ENCODE measurements at regions not wholly inside any gene's neighbourhood (a gene's known extent, or its start where the extent isn't known, plus 50 kb on each side); places are given as distances from the start of the nearest gene placed in this dataset.

- Histone ChIP-seq H3K9me3 (no peaks in the 10 kb centered on the region), H3K36me3 (no peaks in the 10 kb centered on the region), H3K27ac (no peak overlapping the region), H3K27me3 (no peaks in the 10 kb centered on the region), H3K4me3 (no peak overlapping the region), H3K4me1 (no peaks in the 10 kb centered on the region)
- in situ Hi-C loops (cut with MboI; ENCODE audit: low sequenced_read_pairs in 4 of 4) (no loop called here), intact Hi-C loops (cut with DNase I; ENCODE audit: low total_unique reads) (no loop called here)
- DNase-seq (no peak), ATAC-seq (no peak)
- TF ChIP-seq POLR2A (IDR thresholded peaks at IDR 0.05) (no peak), CTCF (IDR thresholded peaks at IDR 0.05 in 4 of 5, conservative IDR thresholded peaks at IDR 0.05 in 1 of 5) (no peak)
These were observed 290.4 kb upstream of the KLF6 start for GRCh38 chr10:4075443-4075842.

GRCh38 chr10:4074545-4075407 lies 289.8 kb upstream of the KLF6 start:
- in situ Hi-C loops (cut with MboI; ENCODE audit: low sequenced_read_pairs in 4 of 4) (no loop called here), intact Hi-C loops (cut with DNase I; ENCODE audit: low total_unique reads) (no loop called here)
- no peaks in the 10 kb centered on the region for H3K36me3 ChIP-seq
- H3K9me3 ChIP-seq = no peaks in the 10 kb centered on the region
- no peak overlapping the region for H3K27ac ChIP-seq
- TF ChIP-seq POLR2A (IDR thresholded peaks at IDR 0.05) = no peak
- no peak for TF ChIP-seq CTCF (IDR thresholded peaks at IDR 0.05 in 4 of 5, conservative IDR thresholded peaks at IDR 0.05 in 1 of 5)
- DNase-seq = no peak
- no peaks in the 10 kb centered on the region for H3K4me1 ChIP-seq
- no peak overlapping the region for H3K4me3 ChIP-seq
- no peak for ATAC-seq
- H3K27me3 ChIP-seq = no peaks in the 10 kb centered on the region

DNA sequence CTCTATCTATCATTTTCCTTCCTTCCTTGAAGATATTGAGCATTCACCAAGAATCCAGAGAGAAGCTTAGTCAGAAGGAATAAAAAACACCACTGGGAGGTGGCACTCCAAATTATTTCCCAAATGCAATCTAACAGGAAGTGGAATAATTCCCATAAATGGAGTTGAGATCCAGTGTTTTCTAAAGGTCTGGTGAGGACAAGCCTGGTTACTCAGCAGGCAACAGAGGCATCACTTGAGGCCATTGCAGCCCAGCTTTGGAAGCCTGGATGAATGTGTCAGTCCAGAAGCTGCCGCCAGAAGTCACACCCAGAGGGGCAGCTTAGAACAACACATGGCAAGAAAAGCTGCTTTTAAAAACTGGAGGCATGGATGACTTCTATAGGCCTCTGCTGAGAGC lies 288.9 kb upstream of the KLF6 start:
- no peak overlapping the region for H3K4me3 ChIP-seq
- TF ChIP-seq POLR2A (IDR thresholded peaks at IDR 0.05) (no peak), CTCF (IDR thresholded peaks at IDR 0.05 in 4 of 5, conservative IDR thresholded peaks at IDR 0.05 in 1 of 5) (no peak)
- peak; percentile 42 to 68 for ATAC-seq
- H3K4me1 ChIP-seq = no peaks in the 10 kb centered on the region
- H3K27ac ChIP-seq = peak overlapping the region in 1 of 4 donors; percentile 20
- no peaks in the 10 kb centered on the region for H3K36me3 ChIP-seq
- in situ Hi-C loops (cut with MboI; ENCODE audit: low sequenced_read_pairs in 4 of 4) = no loop called here
- no peaks in the 10 kb centered on the region for H3K9me3 ChIP-seq
- intact Hi-C loops (cut with DNase I; ENCODE audit: low total_unique reads) = no loop called here
- no peaks in the 10 kb centered on the region for H3K27me3 ChIP-seq
- DNase-seq = peak in 1 of 2 donors; percentile 50

DNA sequence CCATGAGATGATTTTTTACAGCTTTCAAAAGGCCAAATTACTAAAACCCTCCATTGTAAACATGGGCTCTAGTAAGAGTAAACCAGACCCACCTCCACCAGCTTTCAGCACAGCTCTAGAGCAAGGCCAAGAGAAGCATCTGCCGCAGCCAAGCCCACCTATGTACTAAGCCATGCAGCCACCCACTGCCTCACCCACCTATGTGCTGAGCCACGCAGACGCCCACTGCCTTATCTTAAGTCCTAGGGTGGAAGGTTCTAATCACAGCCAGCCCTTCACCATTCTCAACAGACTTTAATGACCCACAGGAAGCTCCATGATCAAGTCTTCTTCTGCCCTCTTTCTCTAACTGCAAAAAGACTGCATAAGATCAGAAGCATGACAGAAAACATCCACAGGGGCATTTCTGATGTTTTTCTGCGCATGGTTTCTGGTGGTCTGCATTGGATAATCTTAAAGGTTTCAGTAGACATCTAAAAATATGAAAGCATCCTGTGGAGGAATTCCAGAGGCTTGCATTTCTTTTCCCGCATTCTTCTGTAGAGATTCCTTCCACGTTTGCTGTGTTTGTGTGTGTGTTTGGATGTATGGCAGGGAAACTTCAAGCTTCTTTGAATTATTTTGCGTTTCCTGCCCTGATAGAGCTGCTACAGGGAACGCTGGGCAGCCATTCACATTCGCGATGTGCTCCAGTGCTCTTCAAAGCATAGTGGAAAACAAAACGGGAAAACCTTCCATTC lies 286.1 kb upstream of the KLF6 start:
- Histone ChIP-seq H3K4me1 (no peaks in the 10 kb centered on the region), H3K27ac (no peak overlapping the region), H3K36me3 (no peaks in the 10 kb centered on the region), H3K4me3 (no peak overlapping the region), H3K27me3 (no peaks in the 10 kb centered on the region), H3K9me3 (no peaks in the 10 kb centered on the region)
- intact Hi-C loops (cut with DNase I; ENCODE audit: low total_unique reads) (no loop called here), in situ Hi-C loops (cut with MboI; ENCODE audit: low sequenced_read_pairs in 4 of 4) (no loop called here)
- ATAC-seq (no peak), DNase-seq (no peak)
- TF ChIP-seq CTCF (IDR thresholded peaks at IDR 0.05 in 4 of 5, conservative IDR thresholded peaks at IDR 0.05 in 1 of 5) (no peak), POLR2A (IDR thresholded peaks at IDR 0.05) (no peak)
